ENCODE measurements at regions not wholly inside any gene's neighbourhood (a gene's known extent, or its start where the extent isn't known, plus 50 kb on each side); places are given as distances from the start of the nearest gene placed in this dataset.

DNA sequence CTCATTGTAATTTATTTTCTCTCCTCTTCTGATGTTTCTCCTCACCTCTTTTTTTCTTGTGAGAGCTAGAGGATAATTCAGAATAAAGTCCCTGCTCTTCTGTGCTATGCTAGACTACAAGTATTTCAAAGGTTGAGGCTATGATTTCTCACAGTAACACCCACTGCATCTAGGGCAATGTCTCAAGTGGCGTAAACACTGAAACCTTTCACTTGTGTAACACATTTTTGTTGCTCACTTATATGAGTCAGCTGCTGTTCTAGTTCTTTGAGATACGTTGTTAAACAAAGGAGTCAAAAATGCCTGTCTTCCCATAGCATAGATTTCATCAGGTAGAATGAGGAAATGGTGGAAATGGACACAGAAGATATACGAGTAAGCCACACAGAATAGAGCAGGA, 305.1 kb upstream of the PITRM1 start:
- Histone ChIP-seq H2AFZ (ENCODE audit: low read length) (no peak overlapping the region), H3K4me3 (ENCODE audit: low read length) (no peak overlapping the region), H3K9me2 (replicated peaks; ENCODE audit: low read length) (no peaks in the 10 kb centered on the region), H3K27ac (ENCODE audit: low read length) (peak overlapping the region; percentile 52), H3K4me1 (ENCODE audit: insufficient read depth, low read length) (peaks cover 25% of the 10 kb centered on the region), H3K4me2 (ENCODE audit: low read length) (no peak overlapping the region; the same call in 1 of the 2 replicates), H3K36me3 (ENCODE audit: low read depth, low read length) (no peaks in the 10 kb centered on the region), H3K9ac (ENCODE audit: low read length) (no peak overlapping the region), H3K27me3 (ENCODE audit: low read length) (no peaks in the 10 kb centered on the region), H3K79me2 (ENCODE audit: low read length) (no peaks in the 10 kb centered on the region), H4K20me1 (ENCODE audit: low read length) (no peaks in the 10 kb centered on the region), H3F3A (ENCODE audit: low read length, unreplicated experiment) (no peaks in the 10 kb centered on the region), H3K9me3 (ENCODE audit: low read length) (no peaks in the 10 kb centered on the region)
- ATAC-seq = no peak; the same call in 1 of the 2 replicates
- intact Hi-C loops (cut with micrococcal nuclease) = no loop called here
- no TSS peak for BruUV-seq (replicated peaks)
- CTCF ChIA-PET = no interaction called here
- DNase-seq = peak; percentile 55
- TF ChIP-seq EZH2 (IDR thresholded peaks at IDR 0.05; ENCODE audit: low read length, unreplicated experiment) (no peak), EZH2phosphoT487 (IDR thresholded peaks at IDR 0.05; ENCODE audit: borderline replicate concordance, low read length) (no peak)
- POLR2A ChIA-PET (ENCODE audit: unreplicated experiment) = no interaction called here

DNA sequence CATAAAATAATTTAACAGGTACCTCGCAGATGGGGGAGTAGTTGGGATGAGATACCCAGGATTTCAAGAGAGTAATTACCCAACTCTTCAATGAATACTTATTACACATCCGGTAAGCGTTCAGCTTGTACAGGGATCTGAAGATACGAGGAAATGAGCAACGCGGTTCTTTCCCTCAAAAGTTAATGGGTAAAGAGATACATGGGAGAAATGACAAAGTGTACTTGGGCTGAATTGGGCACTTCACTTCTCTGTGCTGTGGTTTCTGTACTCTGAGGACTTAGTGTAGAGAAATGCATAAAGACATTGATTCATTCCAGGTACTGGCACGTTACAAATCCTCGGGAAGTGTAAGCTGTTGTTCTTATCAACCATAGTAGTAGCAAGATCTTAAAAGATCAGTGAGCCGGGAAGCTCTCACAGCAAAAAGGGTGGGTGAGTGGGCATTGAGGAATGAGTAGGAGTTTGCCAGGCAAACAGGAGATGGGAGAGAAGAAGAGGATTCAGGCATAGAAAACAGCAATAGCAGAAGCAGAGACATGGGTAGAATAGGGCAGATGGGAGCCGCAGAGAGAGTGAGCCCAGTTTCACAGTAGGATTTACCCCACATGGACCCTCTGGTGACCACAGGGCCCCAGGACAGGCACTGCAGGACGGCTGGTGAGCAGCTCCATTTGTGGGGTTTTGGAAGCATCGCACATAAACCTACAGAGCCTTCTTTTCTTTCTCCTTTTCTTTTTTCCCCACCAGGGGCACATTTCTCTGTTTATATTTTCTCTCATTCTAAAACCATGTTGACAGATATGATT, 304.3 kb upstream of the PITRM1 start:
- H3K4me2 ChIP-seq (ENCODE audit: low read length) = no peak overlapping the region
- TF ChIP-seq EZH2phosphoT487 (IDR thresholded peaks at IDR 0.05; ENCODE audit: borderline replicate concordance, low read length) (no peak), EZH2 (IDR thresholded peaks at IDR 0.05; ENCODE audit: low read length, unreplicated experiment) (no peak)
- TF ChIP-seq, protein P1, sequence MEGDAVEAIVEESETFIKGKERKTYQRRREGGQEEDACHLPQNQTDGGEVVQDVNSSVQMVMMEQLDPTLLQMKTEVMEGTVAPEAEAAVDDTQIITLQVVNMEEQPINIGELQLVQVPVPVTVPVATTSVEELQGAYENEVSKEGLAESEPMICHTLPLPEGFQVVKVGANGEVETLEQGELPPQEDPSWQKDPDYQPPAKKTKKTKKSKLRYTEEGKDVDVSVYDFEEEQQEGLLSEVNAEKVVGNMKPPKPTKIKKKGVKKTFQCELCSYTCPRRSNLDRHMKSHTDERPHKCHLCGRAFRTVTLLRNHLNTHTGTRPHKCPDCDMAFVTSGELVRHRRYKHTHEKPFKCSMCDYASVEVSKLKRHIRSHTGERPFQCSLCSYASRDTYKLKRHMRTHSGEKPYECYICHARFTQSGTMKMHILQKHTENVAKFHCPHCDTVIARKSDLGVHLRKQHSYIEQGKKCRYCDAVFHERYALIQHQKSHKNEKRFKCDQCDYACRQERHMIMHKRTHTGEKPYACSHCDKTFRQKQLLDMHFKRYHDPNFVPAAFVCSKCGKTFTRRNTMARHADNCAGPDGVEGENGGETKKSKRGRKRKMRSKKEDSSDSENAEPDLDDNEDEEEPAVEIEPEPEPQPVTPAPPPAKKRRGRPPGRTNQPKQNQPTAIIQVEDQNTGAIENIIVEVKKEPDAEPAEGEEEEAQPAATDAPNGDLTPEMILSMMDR (conservative IDR thresholded peaks at IDR 0.05; ENCODE audit: low read depth, low read length) = no peak
- no peaks in the 10 kb centered on the region for H3K9me3 ChIP-seq (ENCODE audit: low read length)
- no peaks in the 10 kb centered on the region for H3F3A ChIP-seq (ENCODE audit: low read length, unreplicated experiment)
- H4K20me1 ChIP-seq (ENCODE audit: low read length) = no peaks in the 10 kb centered on the region
- BruUV-seq (replicated peaks) = no TSS peak
- DNase-seq (no peak), ATAC-seq (no peak)
- POLR2A ChIA-PET (ENCODE audit: unreplicated experiment) = interaction anchor here (0.6 kb wide), 1 partner anchor 17 kb away, joined by 3 read pairs; no protein-coding TSS in a partner anchor
- no peaks in the 10 kb centered on the region for H3K27me3 ChIP-seq (ENCODE audit: low read length)
- no peak overlapping the region for H3K4me3 ChIP-seq (ENCODE audit: low read length)
- no peaks in the 10 kb centered on the region for H3K9me2 ChIP-seq (replicated peaks; ENCODE audit: low read length)
- no peak overlapping the region for H3K27ac ChIP-seq (ENCODE audit: low read length)
- intact Hi-C loops (cut with micrococcal nuclease) = no loop called here
- CTCF ChIA-PET = no interaction called here
- no peak overlapping the region for H2AFZ ChIP-seq (ENCODE audit: low read length)
- H3K4me1 ChIP-seq (ENCODE audit: insufficient read depth, low read length) = peaks cover 28% of the 10 kb centered on the region
- H3K9ac ChIP-seq (ENCODE audit: low read length) = no peak overlapping the region
- no peaks in the 10 kb centered on the region for H3K36me3 ChIP-seq (ENCODE audit: low read depth, low read length)
- H3K79me2 ChIP-seq (ENCODE audit: low read length) = no peaks in the 10 kb centered on the region

DNA sequence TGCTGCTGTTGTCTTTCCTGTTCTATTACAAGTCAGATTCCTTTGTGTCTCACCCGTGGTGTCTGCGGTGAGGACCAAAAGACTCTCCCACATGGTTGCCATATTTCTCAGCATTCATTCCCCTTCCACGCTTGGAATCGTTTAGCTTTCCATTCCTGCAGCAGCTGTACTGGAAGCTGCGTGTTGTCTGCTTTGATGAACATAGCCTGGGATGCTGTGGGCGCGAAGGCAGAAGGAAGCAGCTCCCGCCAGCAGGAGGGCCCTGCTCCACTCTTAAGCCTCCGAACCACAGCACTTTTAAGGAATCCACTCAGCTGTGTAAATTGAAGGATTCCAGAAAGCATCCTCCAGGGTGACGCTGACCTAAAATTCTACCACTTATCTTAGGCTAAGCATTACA, 303.6 kb upstream of the PITRM1 start:
- ChIA-PET POLR2A (ENCODE audit: unreplicated experiment) (interaction anchor here (0.6 kb wide), 1 partner anchor 17 kb away, joined by 3 read pairs; no protein-coding TSS in a partner anchor), CTCF (no interaction called here)
- H4K20me1 ChIP-seq (ENCODE audit: low read length) = no peaks in the 10 kb centered on the region
- no peak overlapping the region for H3K27ac ChIP-seq (ENCODE audit: low read length)
- TF ChIP-seq, protein P1 (conservative IDR thresholded peaks at IDR 0.05; ENCODE audit: low read depth, low read length) = no peak
- TF ChIP-seq EZH2 (IDR thresholded peaks at IDR 0.05; ENCODE audit: low read length, unreplicated experiment) (no peak), EZH2phosphoT487 (IDR thresholded peaks at IDR 0.05; ENCODE audit: borderline replicate concordance, low read length) (no peak)
- ATAC-seq (no peak), DNase-seq (no peak)
- H3K4me3 ChIP-seq (ENCODE audit: low read length) = no peak overlapping the region
- intact Hi-C loops (cut with micrococcal nuclease) = no loop called here
- H3K4me2 ChIP-seq (ENCODE audit: low read length) = no peak overlapping the region
- H2AFZ ChIP-seq (ENCODE audit: low read length) = no peak overlapping the region
- no peaks in the 10 kb centered on the region for H3K9me3 ChIP-seq (ENCODE audit: low read length)
- no peaks in the 10 kb centered on the region for H3K27me3 ChIP-seq (ENCODE audit: low read length)
- no peaks in the 10 kb centered on the region for H3K79me2 ChIP-seq (ENCODE audit: low read length)
- H3K4me1 ChIP-seq (ENCODE audit: insufficient read depth, low read length) = peaks cover 26% of the 10 kb centered on the region
- no peaks in the 10 kb centered on the region for H3K36me3 ChIP-seq (ENCODE audit: low read depth, low read length)
- no peaks in the 10 kb centered on the region for H3F3A ChIP-seq (ENCODE audit: low read length, unreplicated experiment)
- H3K9me2 ChIP-seq (replicated peaks; ENCODE audit: low read length) = no peaks in the 10 kb centered on the region
- BruUV-seq (replicated peaks) = no TSS peak
- H3K9ac ChIP-seq (ENCODE audit: low read length) = no peak overlapping the region

All from PC-3 (cell line).